Stimulated activated CD4-positive, alpha-beta T cell treated with anti-CD3 and anti-CD28 coated beads, Interleukin-2, amount 100 ng/mL, for 24 hours (primary cell): ENCODE measurements at regions not wholly inside any gene's neighbourhood (a gene's known extent, or its start where the extent isn't known, plus 50 kb on each side); places are given as distances from the start of the nearest gene placed in this dataset.
"Not testable (repeated sequence)": the region's sequence is repeated elsewhere in the genome, so short reads cannot be mapped to it uniquely, and the experiment has no call there.

ENCODE experiments used
- DNase-seq, 2 donors: peaks; one replicate each; pipeline ENCODE4 v3.0.0-alpha.2; 2020

GRCh38 chr18:54662986-54663385 is 71.9 kb downstream of the DYNAP start:
- DNase-seq: no peak

DNA sequence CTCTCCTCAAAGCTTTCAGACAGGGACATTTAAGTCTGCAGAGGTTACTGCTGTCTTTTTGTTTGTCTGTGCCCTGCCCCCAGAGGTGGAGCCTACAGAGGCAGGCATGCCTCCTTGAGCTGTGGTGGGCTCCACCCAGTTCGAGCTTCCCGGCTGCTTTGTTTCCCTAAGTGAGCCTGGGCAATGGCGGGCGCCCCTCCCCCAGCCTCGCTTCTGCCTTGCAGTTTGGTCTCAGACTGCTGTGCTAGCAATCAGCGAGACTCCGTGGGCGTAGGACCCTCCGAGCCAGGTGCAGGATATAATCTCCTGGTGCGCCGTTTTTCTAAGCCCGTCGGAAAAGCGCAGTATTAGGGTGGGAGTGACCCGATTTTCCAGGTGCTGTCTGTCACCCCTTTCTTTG is 78.7 kb downstream of the DYNAP start:
- DNase-seq: not testable (repeated sequence)

- no peak for DNase-seq
Measured at GRCh38 chr18:54671291-54671881, 80.3 kb downstream of the DYNAP start.

- no peak for DNase-seq
Measured at GRCh38 chr18:54672109-54672508, 81.1 kb downstream of the DYNAP start.

GRCh38 chr18:54672846-54673475 is 81.9 kb downstream of the DYNAP start:
- DNase-seq: no peak

DNA sequence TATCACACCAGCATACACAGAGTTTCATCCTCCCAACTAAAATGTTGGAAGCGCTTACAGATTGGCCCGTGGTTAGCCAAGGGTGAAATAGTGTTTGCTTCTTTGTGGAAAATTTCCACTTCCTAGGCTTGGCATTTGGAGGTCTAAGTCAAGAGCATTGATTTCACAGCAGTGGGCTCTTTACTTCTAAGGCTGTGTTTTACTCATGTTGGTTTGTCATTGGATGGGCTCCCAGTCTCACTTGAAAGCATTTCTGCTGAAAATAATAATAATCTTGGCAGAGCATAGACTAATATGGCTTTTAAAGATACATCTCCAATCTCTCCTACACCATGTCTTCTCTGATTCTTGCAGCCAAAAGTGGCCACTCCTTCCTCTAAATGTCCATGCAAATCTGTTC is 82.9 kb downstream of the DYNAP start:
- no peak for DNase-seq

- DNase-seq: no peak
Measured at GRCh38 chr18:54675076-54675475, 84.0 kb downstream of the DYNAP start.

DNA sequence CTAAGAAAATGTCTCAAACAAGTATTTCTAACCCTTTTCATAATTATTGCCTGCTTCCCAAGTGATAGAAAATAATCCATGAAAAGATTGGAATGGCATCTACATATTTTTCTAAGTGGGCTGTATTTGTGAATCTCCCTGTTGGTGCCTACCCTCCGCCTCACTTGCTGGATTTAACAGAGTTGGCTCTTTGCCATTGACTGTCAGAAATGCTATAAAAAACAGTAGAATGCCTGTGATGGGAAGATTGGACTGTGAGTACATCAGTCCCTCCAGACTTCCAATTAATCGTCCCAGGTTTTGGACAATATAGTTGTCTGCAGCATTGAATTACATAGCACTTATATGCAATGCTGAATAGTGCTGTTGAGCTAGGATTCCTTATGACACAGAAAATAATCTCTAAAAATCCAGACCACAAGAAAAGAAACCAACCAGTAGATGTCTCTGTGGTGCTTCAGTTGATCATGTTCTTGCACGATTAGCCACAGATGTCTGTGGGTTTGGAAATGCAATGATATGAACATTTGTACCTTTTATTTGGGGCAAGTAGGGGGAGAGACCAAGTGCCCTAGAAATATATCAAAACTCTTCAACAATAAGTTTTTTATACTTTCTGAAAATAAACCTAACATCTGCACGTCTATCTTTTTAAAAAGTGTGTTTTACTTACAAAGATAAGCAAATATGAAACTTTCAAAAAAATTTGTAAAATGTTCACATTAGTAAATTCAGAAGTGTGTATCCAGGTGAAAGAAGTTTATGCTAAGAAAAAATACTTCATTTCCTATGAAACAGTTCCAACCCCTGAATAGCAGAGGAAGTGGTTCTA is 88.5 kb downstream of the DYNAP start:
- no peak for DNase-seq

DNA sequence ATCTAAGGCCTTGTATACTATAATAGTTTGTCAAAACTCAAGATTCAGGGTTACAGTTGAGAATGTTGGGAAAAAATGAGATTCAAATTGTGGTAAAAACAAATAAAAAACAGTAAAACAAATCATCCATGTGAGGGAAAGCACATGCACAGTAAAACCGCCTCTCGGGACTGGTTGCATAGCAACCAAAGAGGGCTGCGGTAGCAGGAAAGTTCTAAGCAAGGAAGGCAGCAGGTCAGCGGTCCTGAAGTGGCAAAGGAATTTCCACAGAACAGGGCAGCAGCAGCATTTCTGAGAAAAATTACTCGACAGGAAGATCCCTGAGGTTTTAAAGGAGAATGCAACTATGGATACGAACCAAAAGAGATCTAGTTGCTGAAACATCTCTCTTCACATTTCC is 93.7 kb downstream of the DYNAP start:
- DNase-seq: no peak

DNA sequence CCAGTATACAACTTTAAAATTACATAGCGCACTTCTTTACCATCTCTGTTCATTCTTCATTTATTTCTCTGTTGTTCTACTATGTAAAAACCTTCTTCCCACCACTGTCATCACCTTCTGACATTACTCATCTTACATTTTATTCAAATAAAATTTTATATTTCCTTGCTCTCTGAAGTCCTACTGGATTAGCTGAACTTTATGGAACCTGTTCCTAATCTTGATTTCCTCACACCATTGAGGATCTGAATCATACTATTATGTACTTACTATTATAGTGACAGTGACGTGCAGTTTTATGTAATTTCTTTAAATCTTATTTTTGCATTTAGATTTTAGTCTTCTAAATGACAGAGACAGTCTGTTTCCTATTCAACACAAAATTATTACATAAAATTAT is 98.3 kb downstream of the DYNAP start:
- no peak for DNase-seq

DNA sequence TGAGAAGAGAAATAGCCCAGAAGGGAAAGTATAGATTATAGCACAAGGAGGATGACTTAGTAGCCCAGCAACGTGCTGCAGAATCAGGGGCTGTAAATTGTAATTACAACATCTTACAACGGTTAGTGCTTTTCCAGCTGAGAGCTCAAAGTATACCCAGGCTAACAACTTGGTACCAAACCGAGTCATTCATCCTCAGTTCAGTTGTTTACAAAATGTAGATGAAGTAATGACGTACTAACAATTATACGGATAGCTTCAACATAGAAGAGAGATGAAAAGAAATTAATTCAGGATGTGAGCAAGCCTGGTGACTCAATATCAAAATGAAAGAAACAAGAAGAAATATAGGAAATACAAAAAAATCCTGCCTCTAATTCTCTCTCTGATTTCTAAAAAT is 99.2 kb downstream of the DYNAP start:
- DNase-seq: no peak

DNA sequence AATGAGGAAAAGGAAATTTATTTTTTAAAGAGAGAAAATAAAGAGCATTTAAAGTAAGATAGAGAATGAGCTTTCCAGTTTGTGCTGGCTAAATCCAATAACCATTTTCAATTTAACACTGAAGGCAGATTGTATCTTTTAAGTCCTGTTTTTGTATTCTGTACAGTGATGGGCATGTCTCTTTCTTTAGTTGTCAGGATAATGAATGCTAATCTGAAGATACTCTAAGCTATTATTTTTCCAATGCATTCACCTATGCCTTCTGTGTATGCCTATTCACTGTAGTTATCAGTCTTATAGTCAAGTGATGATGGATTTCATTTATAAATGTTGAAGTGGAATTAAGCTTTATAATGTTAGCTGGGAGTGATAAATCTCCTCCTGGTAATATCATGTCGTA is 101.4 kb downstream of the DYNAP start:
- no peak for DNase-seq

- no peak for DNase-seq
Measured at GRCh38 chr18:54696616-54697293, 105.7 kb downstream of the DYNAP start.

GRCh38 chr18:54700580-54700979 is 109.5 kb downstream of the DYNAP start:
- DNase-seq: no peak

GRCh38 chr18:54702686-54703085 is 111.6 kb downstream of the DYNAP start:
- no peak for DNase-seq

DNA sequence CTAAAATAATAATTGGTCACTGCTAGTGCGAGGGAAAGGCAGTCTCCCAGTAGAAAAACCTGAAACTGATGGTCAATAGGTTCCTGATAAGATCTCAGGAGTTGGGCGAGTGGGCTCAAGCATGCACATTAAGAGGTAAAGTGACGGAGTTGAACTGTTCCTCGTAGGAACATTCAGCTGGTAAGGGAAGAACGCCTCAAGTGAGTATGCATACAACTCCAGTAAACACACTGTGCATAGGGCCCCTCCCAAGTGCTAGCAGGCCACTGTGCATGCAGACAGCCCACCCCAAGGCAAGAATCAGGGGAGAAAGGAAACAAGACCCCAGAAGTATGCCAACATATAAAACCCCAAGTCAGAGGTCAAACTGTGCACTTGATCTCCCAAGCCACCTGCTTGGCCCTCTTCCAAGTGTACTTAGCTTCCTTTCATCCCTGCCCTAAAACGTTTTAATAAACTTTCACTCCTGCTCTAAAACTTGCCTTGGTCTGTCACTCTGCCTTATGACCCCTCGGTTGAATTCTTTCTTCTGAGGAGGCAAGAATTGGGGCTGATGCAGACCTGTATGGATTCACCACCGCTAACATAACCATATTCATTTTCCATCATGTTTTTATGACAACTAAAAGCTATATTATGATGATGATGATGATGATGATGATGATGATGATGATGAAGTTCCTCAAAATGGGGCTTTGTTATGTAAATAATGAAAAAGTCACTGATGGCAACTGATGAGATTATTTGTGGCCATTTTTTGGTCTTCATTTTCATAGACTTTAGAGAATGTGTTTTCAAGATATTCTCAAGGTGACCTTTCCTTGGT is 118.0 kb upstream of the RAB27B start:
- DNase-seq: no peak

DNA sequence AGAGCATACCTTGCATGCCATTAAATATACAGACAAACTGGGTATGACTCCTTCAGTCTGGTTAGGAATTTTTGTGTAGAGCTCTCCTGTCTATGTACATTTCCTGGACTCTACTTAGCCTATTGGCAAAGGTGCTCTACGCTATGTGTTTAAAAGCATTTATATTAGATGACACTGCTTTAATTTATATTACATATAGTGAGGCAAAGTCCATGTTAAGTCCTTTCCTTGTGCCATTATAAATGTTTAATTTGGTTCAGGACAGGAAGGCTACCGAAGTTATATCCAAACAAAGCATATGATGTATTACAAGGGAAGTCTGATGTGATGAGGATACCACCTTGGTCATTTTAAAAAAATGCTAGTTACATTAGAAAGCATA is 117.4 kb upstream of the RAB27B start:
- DNase-seq: no peak

DNA sequence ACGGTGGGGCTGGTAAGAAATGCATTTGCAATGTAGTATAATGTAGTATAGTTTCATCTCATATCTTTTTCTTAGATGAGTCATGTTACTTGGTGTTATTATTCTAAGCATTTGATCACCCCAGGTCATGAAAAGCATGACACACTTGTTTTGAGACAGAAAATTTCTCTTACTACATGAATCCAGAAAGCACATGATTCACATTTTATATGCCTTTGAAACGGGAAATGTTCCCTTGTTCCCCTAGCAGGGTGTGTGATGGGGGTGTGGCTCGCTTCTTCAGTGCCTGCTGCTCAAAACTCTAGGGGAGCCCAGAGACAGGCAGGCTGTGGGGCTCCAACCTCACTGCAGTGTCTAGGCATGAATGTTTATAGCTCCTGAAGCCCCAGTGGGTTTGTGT is 116.0 kb upstream of the RAB27B start:
- no peak for DNase-seq

GRCh38 chr18:54712758-54713157 is 115.5 kb upstream of the RAB27B start:
- no peak for DNase-seq

DNA sequence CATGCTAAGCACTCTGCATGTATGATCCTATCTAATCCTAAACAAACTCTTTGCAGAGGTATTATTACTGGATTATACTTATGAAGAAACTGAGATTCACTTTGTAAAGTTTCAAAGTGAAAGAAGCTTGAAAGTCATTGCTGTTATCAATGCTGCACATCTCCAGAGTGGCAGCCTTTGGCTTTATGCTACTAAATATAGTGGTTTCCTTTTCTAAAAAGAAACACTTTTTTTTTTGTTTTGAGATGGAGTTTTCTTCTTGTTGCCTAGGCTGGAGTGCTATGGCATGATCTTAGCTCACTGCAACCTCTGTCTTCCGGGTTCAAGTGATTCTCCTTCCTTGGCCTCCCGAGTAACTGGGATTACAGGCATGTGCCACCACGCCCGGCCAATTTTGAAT is 114.9 kb upstream of the RAB27B start:
- DNase-seq: no peak

DNA sequence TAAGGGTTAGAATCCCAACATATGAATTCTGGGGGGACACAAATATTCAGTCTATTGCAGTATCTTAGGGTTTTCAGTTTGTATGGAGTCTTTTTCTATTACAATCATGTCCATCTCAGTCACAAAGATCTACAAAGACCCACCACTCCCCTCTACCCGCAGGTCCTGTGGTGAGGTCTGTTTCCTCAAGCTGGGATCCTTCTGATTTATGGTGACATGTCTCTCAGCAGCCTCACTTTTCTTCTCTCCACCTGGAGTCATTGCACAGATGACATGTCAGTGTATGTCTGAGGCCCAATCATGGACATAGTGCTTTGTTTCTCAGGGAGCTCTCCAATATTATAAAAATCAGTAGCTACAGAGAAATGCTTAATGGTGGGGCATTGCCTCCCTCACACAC is 113.4 kb upstream of the RAB27B start:
- DNase-seq: no peak

DNA sequence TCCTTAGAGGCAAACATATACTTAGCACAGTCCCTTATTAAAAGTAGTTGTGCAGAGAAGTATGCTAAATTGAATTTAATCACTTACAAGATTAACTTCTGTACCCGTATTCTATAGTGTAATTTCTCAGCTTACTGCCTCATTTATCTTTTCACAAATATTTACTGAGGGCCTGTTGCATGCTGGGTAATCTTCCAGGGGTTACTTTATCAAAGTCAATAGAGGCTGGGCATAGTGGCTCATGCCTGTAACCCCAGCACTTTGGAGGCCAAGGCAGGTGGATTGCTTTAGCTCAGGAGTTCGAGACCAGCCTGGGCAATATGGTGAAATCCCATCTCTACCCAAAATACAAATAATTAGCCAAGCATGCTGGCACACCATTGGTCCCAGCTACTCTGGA is 111.7 kb upstream of the RAB27B start:
- no peak for DNase-seq
